Mesenchymal stem cell (in vitro differentiated cells and primary cell): ENCODE measurements at regions not wholly inside any gene's neighbourhood (a gene's known extent, or its start where the extent isn't known, plus 50 kb on each side); places are given as distances from the start of the nearest gene placed in this dataset.

Experiments
- DNase-seq: peaks from one replicate; pipeline ENCODE4 v3.0.0-alpha.2; 2013
- H2AFZ ChIP-seq: one replicate; pipeline ENCODE4 v1.6.1; 2013; ENCODE audit warnings: low read depth, mild to moderate bottlenecking, control low read depth, inconsistent platforms, low read length, moderate library complexity
- H2AK5ac ChIP-seq: 2 replicates; pipeline ENCODE4 v1.6.1; 2013; ENCODE audit warnings: low read length, moderate library complexity, mild to moderate bottlenecking, inconsistent platforms; ENCODE audit not compliant: severe bottlenecking
- H2BK120ac ChIP-seq: one replicate; pipeline ENCODE4 v1.6.1; 2013; ENCODE audit warnings: low read depth, mild to moderate bottlenecking, inconsistent platforms, low read length, moderate library complexity
- H2BK12ac ChIP-seq, 2 experiments: one replicate each; pipeline ENCODE4 v1.6.1; 2013; ENCODE audit warnings: inconsistent platforms in 2 of 2, low read length in 2 of 2, mild to moderate bottlenecking in 2 of 2, moderate library complexity in 2 of 2, control low read depth in 1 of 2
- H2BK15ac ChIP-seq: one replicate; pipeline ENCODE4 v1.6.1; 2013; ENCODE audit warnings: mild to moderate bottlenecking, low read depth, inconsistent platforms; ENCODE audit not compliant: poor library complexity, severe bottlenecking
- H2BK5ac ChIP-seq: 2 replicates; pipeline ENCODE4 v1.6.1; 2013; ENCODE audit warnings: low read depth, mild to moderate bottlenecking, low read length, control low read depth, inconsistent platforms; ENCODE audit not compliant: poor library complexity, severe bottlenecking
- H3K14ac ChIP-seq, 2 experiments: one replicate each; pipeline ENCODE4 v1.6.1; 2013; ENCODE audit warnings: inconsistent platforms in 2 of 2, low read length in 2 of 2, control low read depth in 1 of 2, mild to moderate bottlenecking in 1 of 2, moderate library complexity in 1 of 2
- H3K18ac ChIP-seq, 2 experiments: one replicate each; pipeline ENCODE4 v1.6.1; 2013; ENCODE audit warnings: inconsistent platforms in 2 of 2, low read length in 2 of 2, control low read depth in 1 of 2, low read depth in 1 of 2, mild to moderate bottlenecking in 1 of 2
- H3K23ac ChIP-seq, 2 experiments: one replicate each; pipeline ENCODE4 v1.6.1; 2013; ENCODE audit warnings: inconsistent platforms in 2 of 2, low read length in 2 of 2, mild to moderate bottlenecking in 2 of 2, moderate library complexity in 2 of 2, control low read depth in 1 of 2
- H3K27ac ChIP-seq: 2 replicates; pipeline ENCODE4 v1.5.1; 2013; ENCODE audit warnings: mild to moderate bottlenecking, moderate library complexity, low read length, control low read depth, inconsistent platforms; ENCODE audit not compliant: poor library complexity, severe bottlenecking
- H3K27me3 ChIP-seq, 2 experiments: 2 replicates each; pipeline versions ENCODE4 v1.6.1 to v1.7.0; 2013; ENCODE audit warnings: low read length in 2 of 2, mild to moderate bottlenecking in 2 of 2, moderate library complexity in 2 of 2, control low read depth in 1 of 2, inconsistent platforms in 1 of 2; ENCODE audit not compliant: control insufficient read depth in 1 of 2, insufficient read depth in 1 of 2
- H3K36me3 ChIP-seq, 2 experiments: 2 replicates each; pipeline versions ENCODE4 v1.6.1 to v1.7.0; 2013; ENCODE audit warnings: low read length in 2 of 2, control low read depth in 1 of 2, inconsistent platforms in 1 of 2, low read depth in 1 of 2, mild to moderate bottlenecking in 1 of 2; ENCODE audit not compliant: insufficient read depth in 2 of 2, control insufficient read depth in 1 of 2
- H3K4ac ChIP-seq, 2 experiments: one replicate each; pipeline ENCODE4 v1.6.1; 2013; ENCODE audit warnings: inconsistent platforms in 2 of 2, low read length in 2 of 2, mild to moderate bottlenecking in 2 of 2, moderate library complexity in 2 of 2, control low read depth in 1 of 2, low read depth in 1 of 2
- H3K4me1 ChIP-seq: 2 replicates; pipeline ENCODE4 v1.6.1; 2013; ENCODE audit warnings: low read depth, low read length, control low read depth; ENCODE audit not compliant: control insufficient read depth, insufficient read depth
- H3K4me2 ChIP-seq: 2 replicates; pipeline ENCODE4 v1.6.1; 2013; ENCODE audit warnings: low read length, mild to moderate bottlenecking, inconsistent platforms; ENCODE audit not compliant: poor library complexity, severe bottlenecking
- H3K4me3 ChIP-seq, 2 experiments: 2 replicates each; pipeline versions ENCODE4 v1.5.1 to v1.7.0; 2013; ENCODE audit warnings: low read length in 2 of 2, mild to moderate bottlenecking in 2 of 2, control low read depth in 1 of 2, low read depth in 1 of 2; ENCODE audit not compliant: insufficient read depth in 1 of 2
- H3K79me1 ChIP-seq: replicated peaks from 2 replicates; pipeline ENCODE4 v1.6.1; 2013; ENCODE audit warnings: mild to moderate bottlenecking, control low read depth, low read length, inconsistent platforms; ENCODE audit not compliant: poor library complexity, severe bottlenecking
- H3K9ac ChIP-seq: 2 replicates; pipeline ENCODE4 v1.7.0; 2013; ENCODE audit warnings: mild to moderate bottlenecking, low read length, moderate library complexity
- H3K9me3 ChIP-seq: 2 replicates; pipeline ENCODE4 v1.7.0; 2013; ENCODE audit warnings: mild to moderate bottlenecking, low read length; ENCODE audit not compliant: control insufficient read depth
- H4K8ac ChIP-seq: one replicate; pipeline ENCODE4 v1.6.1; 2013; ENCODE audit warnings: inconsistent platforms, mild to moderate bottlenecking, low read length, moderate library complexity
- H4K91ac ChIP-seq: one replicate; pipeline ENCODE4 v1.6.1; 2013; ENCODE audit warnings: mild to moderate bottlenecking, low read length, inconsistent platforms
- WGBS: methylation state at CpG from one replicate; pipeline ENCODE4 v1.1.7; 2013; ENCODE audit warnings: mixed read lengths; 5-methylcytosine and 5-hydroxymethylcytosine counted together

GRCh38 chr4:83974111-83974780 is 438.3 kb downstream of the GPAT3 start:
- no peak overlapping the region for H3K18ac ChIP-seq
- H3K9ac ChIP-seq = no peak overlapping the region
- DNase-seq = no peak
- no peak overlapping the region for H3K4me3 ChIP-seq
- H2BK5ac ChIP-seq = no peak overlapping the region
- WGBS = 79% methylated on average over 1 of the region's 1 CpG
- no peak overlapping the region for H2BK15ac ChIP-seq
- no peaks in the 10 kb centered on the region for H3K27me3 ChIP-seq
- H2BK12ac ChIP-seq = no peak overlapping the region
- H3K4ac ChIP-seq = no peak overlapping the region
- no peak overlapping the region for H2AK5ac ChIP-seq
- no peak overlapping the region for H4K8ac ChIP-seq
- H3K4me1 ChIP-seq = no peaks in the 10 kb centered on the region
- H3K9me3 ChIP-seq = no peaks in the 10 kb centered on the region
- H2AFZ ChIP-seq = no peak overlapping the region
- H3K36me3 ChIP-seq = no peaks in the 10 kb centered on the region
- no peak overlapping the region for H2BK120ac ChIP-seq
- no peak overlapping the region for H4K91ac ChIP-seq
- no peak overlapping the region for H3K14ac ChIP-seq
- H3K27ac ChIP-seq = no peak overlapping the region
- no peak overlapping the region for H3K23ac ChIP-seq
- H3K4me2 ChIP-seq = no peak overlapping the region
- H3K79me1 ChIP-seq = no peaks in the 10 kb centered on the region

GRCh38 chr4:83964996-83965541 is 429.2 kb downstream of the GPAT3 start:
- H3K14ac ChIP-seq = no peak overlapping the region
- no peak overlapping the region for H2BK15ac ChIP-seq
- H3K36me3 ChIP-seq = no peaks in the 10 kb centered on the region
- no peak overlapping the region for H3K23ac ChIP-seq
- H3K27me3 ChIP-seq = no peaks in the 10 kb centered on the region
- H3K9ac ChIP-seq = no peak overlapping the region
- H2AFZ ChIP-seq = no peak overlapping the region
- no peak overlapping the region for H2BK12ac ChIP-seq
- 74% methylated on average over 3 of the region's 3 CpGs for WGBS
- no peaks in the 10 kb centered on the region for H3K4me1 ChIP-seq
- H4K8ac ChIP-seq = no peak overlapping the region
- peaks cover 2% of the 10 kb centered on the region for H3K9me3 ChIP-seq
- DNase-seq = no peak
- no peak overlapping the region for H4K91ac ChIP-seq
- H3K4me2 ChIP-seq = no peak overlapping the region
- H3K4me3 ChIP-seq = no peak overlapping the region
- H3K79me1 ChIP-seq = no peaks in the 10 kb centered on the region
- no peak overlapping the region for H2BK5ac ChIP-seq
- H3K27ac ChIP-seq = no peak overlapping the region
- no peak overlapping the region for H2BK120ac ChIP-seq
- no peak overlapping the region for H3K18ac ChIP-seq
- H3K4ac ChIP-seq = no peak overlapping the region
- no peak overlapping the region for H2AK5ac ChIP-seq

- Histone ChIP-seq H3K9me3 (peaks cover 2% of the 10 kb centered on the region), H3K18ac (no peak overlapping the region), H4K8ac (no peak overlapping the region), H2BK5ac (no peak overlapping the region), H3K14ac (no peak overlapping the region), H2AK5ac (no peak overlapping the region), H2BK15ac (no peak overlapping the region), H3K36me3 (no peaks in the 10 kb centered on the region), H3K23ac (no peak overlapping the region), H3K79me1 (no peaks in the 10 kb centered on the region), H3K27ac (no peak overlapping the region), H3K4me1 (no peaks in the 10 kb centered on the region), H3K4me2 (no peak overlapping the region), H3K4ac (no peak overlapping the region), H2AFZ (no peak overlapping the region), H4K91ac (no peak overlapping the region), H3K4me3 (no peak overlapping the region), H2BK120ac (no peak overlapping the region), H2BK12ac (no peak overlapping the region), H3K27me3 (no peaks in the 10 kb centered on the region), H3K9ac (no peak overlapping the region)
- DNase-seq = no peak
- WGBS = 87% methylated on average over 4 of the region's 4 CpGs
Measured at GRCh38 chr4:83962492-83962891, 426.6 kb downstream of the GPAT3 start.

DNA sequence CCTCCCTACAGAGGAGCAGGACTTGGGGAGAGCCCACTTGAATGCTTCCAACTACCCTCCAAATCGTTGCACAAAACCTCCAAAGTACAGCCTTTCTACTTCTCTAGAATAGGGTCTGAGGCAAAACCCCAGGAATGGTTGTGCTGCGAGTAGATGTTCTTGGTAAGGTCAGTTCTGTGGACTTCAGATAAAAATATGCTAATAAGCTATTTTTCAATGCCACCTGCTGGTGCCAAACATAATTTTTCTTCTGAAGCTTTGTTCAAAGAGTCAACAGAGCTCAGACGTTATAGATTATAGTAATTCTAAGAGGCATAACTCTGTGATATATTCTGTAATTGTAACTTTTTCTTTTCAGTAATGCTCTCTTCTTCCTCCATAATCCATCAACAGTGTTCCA is 425.7 kb downstream of the GPAT3 start:
- Histone ChIP-seq H3K9ac (no peak overlapping the region), H2AK5ac (no peak overlapping the region), H2BK12ac (no peak overlapping the region), H3K4me1 (no peaks in the 10 kb centered on the region), H2BK120ac (no peak overlapping the region), H3K27ac (no peak overlapping the region), H2BK5ac (no peak overlapping the region), H4K91ac (no peak overlapping the region), H3K4ac (no peak overlapping the region), H3K14ac (no peak overlapping the region), H3K23ac (no peak overlapping the region), H3K4me2 (no peak overlapping the region), H3K27me3 (no peaks in the 10 kb centered on the region), H3K9me3 (peaks cover 2% of the 10 kb centered on the region), H4K8ac (no peak overlapping the region), H3K4me3 (no peak overlapping the region), H2AFZ (no peak overlapping the region), H3K36me3 (no peaks in the 10 kb centered on the region), H2BK15ac (no peak overlapping the region), H3K79me1 (no peaks in the 10 kb centered on the region), H3K18ac (no peak overlapping the region)
- 50% methylated on average over 1 of the region's 3 CpGs for WGBS
- no peak for DNase-seq
